ENCODE measurements at regions not wholly inside any gene's neighbourhood (a gene's known extent, or its start where the extent isn't known, plus 50 kb on each side); places are given as distances from the start of the nearest gene placed in this dataset.

DNA sequence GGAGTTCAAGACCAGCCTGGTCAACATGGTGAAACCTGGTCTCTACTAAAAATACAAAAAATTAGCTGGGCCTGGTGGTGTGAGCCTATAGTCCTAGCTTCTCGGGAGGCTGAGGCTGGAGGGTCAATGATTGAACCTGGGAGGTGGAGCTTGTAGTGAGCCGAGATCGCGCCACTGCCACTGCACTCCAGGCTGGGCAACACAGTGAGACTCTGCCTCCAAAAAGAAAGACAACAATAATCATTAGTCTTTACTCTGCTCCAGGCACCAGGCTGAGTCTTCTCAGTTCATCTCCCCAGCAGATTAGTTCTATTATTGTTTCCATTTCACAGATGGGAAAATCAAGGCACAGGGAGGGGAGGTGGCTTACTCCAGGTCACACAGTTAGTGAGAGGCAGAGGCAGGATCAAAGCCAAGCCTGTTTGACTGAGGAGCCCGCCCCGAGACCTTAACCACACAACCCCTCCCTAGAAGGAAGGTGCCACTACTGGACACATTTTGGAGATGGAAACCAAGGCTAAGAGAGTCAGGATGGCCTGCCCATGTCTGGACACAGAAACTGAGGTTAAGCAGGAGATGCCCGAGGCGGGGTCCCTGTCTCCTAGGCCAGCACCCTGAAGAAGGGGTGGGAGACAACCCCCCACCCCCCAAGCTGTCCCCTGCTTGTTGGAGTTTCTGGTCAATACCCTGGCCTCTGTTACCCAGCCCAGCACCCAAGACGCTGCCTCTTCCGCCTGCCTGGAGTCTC, 75.8 kb downstream of the CEBPB start:
- H3K9me3 Mint-ChIP-seq, result no peaks in the 10 kb centered on the region
- no peak overlapping the region for H3K27ac Mint-ChIP-seq
- peaks cover 12% of the 10 kb centered on the region for H3K4me1 Mint-ChIP-seq
- no peaks in the 10 kb centered on the region for H3K36me3 Mint-ChIP-seq
- TF ChIP-seq ZNF416 (CRISPR knock-in tag; IDR thresholded peaks at IDR 0.05), result no peak
- TF ChIP-seq ATF2 (CRISPR knock-in tag; IDR thresholded peaks at IDR 0.05; ENCODE audit: borderline replicate concordance, low read depth), result no peak
- no peak for TF ChIP-seq NFE2L1 (CRISPR knock-in tag; IDR thresholded peaks at IDR 0.05)
- TF ChIP-seq CDX4 (CRISPR knock-in tag; IDR thresholded peaks at IDR 0.05; ENCODE audit: borderline replicate concordance), result no peak
- TF ChIP-seq PRDM15 (CRISPR knock-in tag; IDR thresholded peaks at IDR 0.05), result no peak
- no peak for TF ChIP-seq CTCF (IDR thresholded peaks at IDR 0.05)
- TF ChIP-seq, protein P1, sequence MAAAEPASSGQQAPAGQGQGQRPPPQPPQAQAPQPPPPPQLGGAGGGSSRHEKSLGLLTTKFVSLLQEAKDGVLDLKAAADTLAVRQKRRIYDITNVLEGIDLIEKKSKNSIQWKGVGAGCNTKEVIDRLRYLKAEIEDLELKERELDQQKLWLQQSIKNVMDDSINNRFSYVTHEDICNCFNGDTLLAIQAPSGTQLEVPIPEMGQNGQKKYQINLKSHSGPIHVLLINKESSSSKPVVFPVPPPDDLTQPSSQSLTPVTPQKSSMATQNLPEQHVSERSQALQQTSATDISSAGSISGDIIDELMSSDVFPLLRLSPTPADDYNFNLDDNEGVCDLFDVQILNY (CRISPR knock-in tag; IDR thresholded peaks at IDR 0.05), result no peak
- no peak for TF ChIP-seq KAT7 (CRISPR knock-in tag; IDR thresholded peaks at IDR 0.05; ENCODE audit: borderline replicate concordance)
- no peak for TF ChIP-seq JAZF1 (CRISPR knock-in tag; IDR thresholded peaks at IDR 0.05)
- no peak for TF ChIP-seq HMGA2 (CRISPR knock-in tag; IDR thresholded peaks at IDR 0.05)
- TF ChIP-seq, protein P2, sequence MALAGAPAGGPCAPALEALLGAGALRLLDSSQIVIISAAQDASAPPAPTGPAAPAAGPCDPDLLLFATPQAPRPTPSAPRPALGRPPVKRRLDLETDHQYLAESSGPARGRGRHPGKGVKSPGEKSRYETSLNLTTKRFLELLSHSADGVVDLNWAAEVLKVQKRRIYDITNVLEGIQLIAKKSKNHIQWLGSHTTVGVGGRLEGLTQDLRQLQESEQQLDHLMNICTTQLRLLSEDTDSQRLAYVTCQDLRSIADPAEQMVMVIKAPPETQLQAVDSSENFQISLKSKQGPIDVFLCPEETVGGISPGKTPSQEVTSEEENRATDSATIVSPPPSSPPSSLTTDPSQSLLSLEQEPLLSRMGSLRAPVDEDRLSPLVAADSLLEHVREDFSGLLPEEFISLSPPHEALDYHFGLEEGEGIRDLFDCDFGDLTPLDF (CRISPR knock-in tag; IDR thresholded peaks at IDR 0.05), result no peak
- no peak for TF ChIP-seq ESRRA (CRISPR knock-in tag; IDR thresholded peaks at IDR 0.05; ENCODE audit: borderline replicate concordance)
- TF ChIP-seq SOX15 (CRISPR knock-in tag; IDR thresholded peaks at IDR 0.05), result no peak
- CTCF ChIA-PET, result interaction anchor here (1.1 to 2.0 kb wide), 2 partner anchors 75 to 76 kb away, joined by 6 read pairs; partner anchors contain the start of gene CEBPB
- DNase-seq (ENCODE audit: low spot score) (no peak), ATAC-seq (no peak)
- no peak overlapping the region for H3K4me3 Mint-ChIP-seq
- H3K27me3 Mint-ChIP-seq (ENCODE audit: low read depth), result no peaks in the 10 kb centered on the region
- POLR2A ChIA-PET, result interaction anchor here (0.9 kb wide), 1 partner anchor 75 kb away, joined by 4 read pairs; no protein-coding TSS in a partner anchor

All from WTC11 (cell line).